ENCODE measurements at regions not wholly inside any gene's neighbourhood (a gene's known extent, or its start where the extent isn't known, plus 50 kb on each side); places are given as distances from the start of the nearest gene placed in this dataset.

DNA sequence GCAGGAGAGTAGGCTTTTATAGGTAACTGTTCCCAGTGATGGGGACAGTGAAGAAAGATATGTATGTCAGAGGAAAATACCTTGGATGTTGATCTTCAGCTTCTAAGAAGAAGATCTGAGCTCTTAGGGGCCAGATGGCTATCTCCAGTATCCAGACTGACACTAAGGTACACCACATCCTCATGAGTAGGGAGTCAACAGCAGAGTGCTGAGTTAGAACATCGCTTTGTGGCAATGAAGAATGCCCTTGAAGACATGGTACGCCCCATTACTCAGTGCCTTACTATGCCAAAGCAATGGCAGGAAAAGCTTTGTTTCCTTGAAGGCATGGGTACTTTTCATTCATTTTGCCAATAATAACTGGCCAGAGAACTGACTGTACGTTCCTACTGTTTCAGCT is 263.7 kb downstream of the CEMIP2 start:
- TF ChIP-seq, protein P1, sequence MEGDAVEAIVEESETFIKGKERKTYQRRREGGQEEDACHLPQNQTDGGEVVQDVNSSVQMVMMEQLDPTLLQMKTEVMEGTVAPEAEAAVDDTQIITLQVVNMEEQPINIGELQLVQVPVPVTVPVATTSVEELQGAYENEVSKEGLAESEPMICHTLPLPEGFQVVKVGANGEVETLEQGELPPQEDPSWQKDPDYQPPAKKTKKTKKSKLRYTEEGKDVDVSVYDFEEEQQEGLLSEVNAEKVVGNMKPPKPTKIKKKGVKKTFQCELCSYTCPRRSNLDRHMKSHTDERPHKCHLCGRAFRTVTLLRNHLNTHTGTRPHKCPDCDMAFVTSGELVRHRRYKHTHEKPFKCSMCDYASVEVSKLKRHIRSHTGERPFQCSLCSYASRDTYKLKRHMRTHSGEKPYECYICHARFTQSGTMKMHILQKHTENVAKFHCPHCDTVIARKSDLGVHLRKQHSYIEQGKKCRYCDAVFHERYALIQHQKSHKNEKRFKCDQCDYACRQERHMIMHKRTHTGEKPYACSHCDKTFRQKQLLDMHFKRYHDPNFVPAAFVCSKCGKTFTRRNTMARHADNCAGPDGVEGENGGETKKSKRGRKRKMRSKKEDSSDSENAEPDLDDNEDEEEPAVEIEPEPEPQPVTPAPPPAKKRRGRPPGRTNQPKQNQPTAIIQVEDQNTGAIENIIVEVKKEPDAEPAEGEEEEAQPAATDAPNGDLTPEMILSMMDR (IDR thresholded peaks at IDR 0.05): no peak
- TF ChIP-seq POLR2A (IDR thresholded peaks at IDR 0.05) (no peak), EP300 (IDR thresholded peaks at IDR 0.05) (no peak)

Measured in tibial nerve (tissue), 4 donors.